GM12801 (cell line): ENCODE measurements at regions not wholly inside any gene's neighbourhood (a gene's known extent, or its start where the extent isn't known, plus 50 kb on each side); places are given as distances from the start of the nearest gene placed in this dataset.

ENCODE experiments used
- TF ChIP-seq, protein P1 (sequence below): IDR thresholded peaks from one replicate; pipeline ENCODE4 v1.5.1; 2011; ENCODE audit warnings: control low read depth; ENCODE audit not compliant: insufficient read length; ENCODE audit errors: extremely low read depth

GRCh38 chr1:37294096-37294495 is 180.3 kb upstream of the ZC3H12A start:
- TF ChIP-seq, protein P1, sequence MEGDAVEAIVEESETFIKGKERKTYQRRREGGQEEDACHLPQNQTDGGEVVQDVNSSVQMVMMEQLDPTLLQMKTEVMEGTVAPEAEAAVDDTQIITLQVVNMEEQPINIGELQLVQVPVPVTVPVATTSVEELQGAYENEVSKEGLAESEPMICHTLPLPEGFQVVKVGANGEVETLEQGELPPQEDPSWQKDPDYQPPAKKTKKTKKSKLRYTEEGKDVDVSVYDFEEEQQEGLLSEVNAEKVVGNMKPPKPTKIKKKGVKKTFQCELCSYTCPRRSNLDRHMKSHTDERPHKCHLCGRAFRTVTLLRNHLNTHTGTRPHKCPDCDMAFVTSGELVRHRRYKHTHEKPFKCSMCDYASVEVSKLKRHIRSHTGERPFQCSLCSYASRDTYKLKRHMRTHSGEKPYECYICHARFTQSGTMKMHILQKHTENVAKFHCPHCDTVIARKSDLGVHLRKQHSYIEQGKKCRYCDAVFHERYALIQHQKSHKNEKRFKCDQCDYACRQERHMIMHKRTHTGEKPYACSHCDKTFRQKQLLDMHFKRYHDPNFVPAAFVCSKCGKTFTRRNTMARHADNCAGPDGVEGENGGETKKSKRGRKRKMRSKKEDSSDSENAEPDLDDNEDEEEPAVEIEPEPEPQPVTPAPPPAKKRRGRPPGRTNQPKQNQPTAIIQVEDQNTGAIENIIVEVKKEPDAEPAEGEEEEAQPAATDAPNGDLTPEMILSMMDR = no peak

DNA sequence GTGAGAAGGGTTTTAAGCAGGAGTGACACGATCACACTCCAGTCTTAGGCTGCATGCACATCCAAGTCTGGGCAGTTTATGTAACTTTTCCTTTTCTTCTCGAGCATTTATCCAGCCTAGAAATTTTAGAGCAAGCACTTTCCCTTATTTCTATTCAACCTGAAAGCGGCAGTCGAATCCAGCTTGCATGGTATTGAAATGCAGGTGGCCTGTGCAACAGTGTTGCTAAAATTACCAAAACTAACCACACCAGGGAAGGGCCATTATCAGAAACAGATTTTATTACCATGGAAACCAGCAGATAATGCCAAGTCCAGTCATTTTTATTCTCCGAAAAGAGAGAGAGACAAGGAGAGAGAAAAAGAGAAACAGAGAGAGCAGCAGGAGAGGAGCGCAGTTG is 179.9 kb upstream of the ZC3H12A start:
- TF ChIP-seq, protein P1 = no peak

- TF ChIP-seq, protein P1 = no peak
These were observed 175.6 kb upstream of the ZC3H12A start for GRCh38 chr1:37298769-37299168.

GRCh38 chr1:37299216-37299615 is 175.2 kb upstream of the ZC3H12A start:
- TF ChIP-seq, protein P1 = no peak

GRCh38 chr1:37303884-37304574 is 170.4 kb upstream of the ZC3H12A start:
- TF ChIP-seq, protein P1 = no peak

GRCh38 chr1:37305108-37305507 is 169.3 kb upstream of the ZC3H12A start:
- TF ChIP-seq, protein P1 = no peak

GRCh38 chr1:37305841-37306240 is 168.5 kb upstream of the ZC3H12A start:
- TF ChIP-seq, protein P1 = no peak
